AG04450 (cell line): ENCODE measurements at regions not wholly inside any gene's neighbourhood (a gene's known extent, or its start where the extent isn't known, plus 50 kb on each side); places are given as distances from the start of the nearest gene placed in this dataset.
"Not testable (repeated sequence)": the region's sequence is repeated elsewhere in the genome, so short reads cannot be mapped to it uniquely, and the experiment has no call there.

Experiments
- CTCF ChIA-PET: fragments of 300-600, 350-600 bp; formaldehyde crosslinking; extraction: SDS; loops from one replicate; lab custom pipeline; 2022; ENCODE audit warnings: antibody characterized with exemption, inconsistent platforms; lab: Charles Lee
- POLR2A ChIA-PET: fragments of 350-600 bp; formaldehyde crosslinking; extraction: SDS; loops from one replicate; lab custom pipeline; 2021; ENCODE audit warnings: antibody characterized with exemption, inconsistent platforms; lab: Yijun Ruan, JAX
- DNase-seq: peaks from one replicate; pipeline ENCODE4 v3.0.0-alpha.2; 2011; ENCODE audit warnings: low read depth, low spot score
- H3K27ac ChIP-seq: one replicate; pipeline ENCODE4 v1.5.1; 2012; ENCODE audit warnings: low read depth, low read length, control low read depth
- H3K27me3 ChIP-seq: one replicate; pipeline ENCODE4 v1.6.0; 2012; ENCODE audit warnings: low read length; ENCODE audit not compliant: control insufficient read depth, insufficient read depth
- H3K4me3 ChIP-seq: 2 replicates; pipeline ENCODE4 v1.5.1; 2011; ENCODE audit warnings: mild to moderate bottlenecking, low read depth, low read length, control low read depth
- H3K9me3 ChIP-seq: 2 replicates; pipeline ENCODE4 v1.5.1; 2012; ENCODE audit warnings: low read length; ENCODE audit not compliant: control insufficient read depth, insufficient read depth
- TF ChIP-seq, protein P1 (sequence below): IDR thresholded peaks from 2 replicates; pipeline ENCODE4 v1.5.1; 2011; ENCODE audit warnings: low read depth, low read length, control low read depth, inconsistent platforms

DNA sequence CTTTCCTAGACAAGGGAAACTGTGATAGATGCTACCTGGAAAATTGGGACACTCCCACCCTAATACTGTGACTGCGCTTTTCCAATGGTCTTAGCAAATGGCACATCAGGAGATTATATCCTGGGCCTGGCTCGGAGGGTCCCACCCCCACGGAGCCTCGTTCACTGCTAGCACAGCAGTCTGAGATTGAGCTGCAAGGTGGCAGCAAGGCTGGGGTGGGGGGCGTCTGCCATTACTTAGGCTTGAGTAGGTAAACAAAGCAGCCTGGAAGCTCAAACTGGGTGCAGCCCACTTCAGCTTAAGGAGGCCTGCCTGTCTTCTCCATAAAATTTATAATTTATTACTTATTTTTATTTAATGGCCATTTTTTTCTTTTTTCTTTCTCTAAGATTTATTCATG, 802.1 kb upstream of the SLC39A10 start:
- Histone ChIP-seq H3K9me3 (no peaks in the 10 kb centered on the region), H3K27me3 (no peaks in the 10 kb centered on the region), H3K4me3 (no peak overlapping the region), H3K27ac (no peak overlapping the region)
- TF ChIP-seq, protein P1, sequence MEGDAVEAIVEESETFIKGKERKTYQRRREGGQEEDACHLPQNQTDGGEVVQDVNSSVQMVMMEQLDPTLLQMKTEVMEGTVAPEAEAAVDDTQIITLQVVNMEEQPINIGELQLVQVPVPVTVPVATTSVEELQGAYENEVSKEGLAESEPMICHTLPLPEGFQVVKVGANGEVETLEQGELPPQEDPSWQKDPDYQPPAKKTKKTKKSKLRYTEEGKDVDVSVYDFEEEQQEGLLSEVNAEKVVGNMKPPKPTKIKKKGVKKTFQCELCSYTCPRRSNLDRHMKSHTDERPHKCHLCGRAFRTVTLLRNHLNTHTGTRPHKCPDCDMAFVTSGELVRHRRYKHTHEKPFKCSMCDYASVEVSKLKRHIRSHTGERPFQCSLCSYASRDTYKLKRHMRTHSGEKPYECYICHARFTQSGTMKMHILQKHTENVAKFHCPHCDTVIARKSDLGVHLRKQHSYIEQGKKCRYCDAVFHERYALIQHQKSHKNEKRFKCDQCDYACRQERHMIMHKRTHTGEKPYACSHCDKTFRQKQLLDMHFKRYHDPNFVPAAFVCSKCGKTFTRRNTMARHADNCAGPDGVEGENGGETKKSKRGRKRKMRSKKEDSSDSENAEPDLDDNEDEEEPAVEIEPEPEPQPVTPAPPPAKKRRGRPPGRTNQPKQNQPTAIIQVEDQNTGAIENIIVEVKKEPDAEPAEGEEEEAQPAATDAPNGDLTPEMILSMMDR: no peak
- no peak for DNase-seq
- POLR2A ChIA-PET: no interaction called here
- CTCF ChIA-PET: no interaction called here

DNA sequence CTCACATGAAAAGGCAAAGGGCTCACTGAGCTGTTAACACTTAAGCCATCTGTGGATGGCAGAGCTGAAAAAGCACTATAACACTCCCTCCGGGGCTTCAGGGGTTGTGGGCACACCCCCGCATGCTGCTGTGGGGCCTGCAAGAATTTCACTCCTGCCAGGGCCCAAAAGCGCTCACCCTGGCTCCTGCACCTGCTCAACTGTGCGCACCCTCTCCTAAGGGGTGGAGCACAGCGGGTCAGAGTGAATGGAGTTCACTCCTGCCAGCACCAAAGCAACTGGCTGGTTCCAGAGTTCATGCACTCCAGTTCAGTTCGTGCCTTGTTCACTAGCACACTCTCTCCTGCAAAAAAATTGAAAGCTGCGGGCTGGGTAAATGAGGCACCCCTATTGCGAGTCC, 814.2 kb upstream of the SLC39A10 start:
- ChIA-PET CTCF (no interaction called here), POLR2A (no interaction called here)
- no peak for DNase-seq
- TF ChIP-seq, protein P1: no peak
- Histone ChIP-seq H3K9me3 (peaks cover 4% of the 10 kb centered on the region; the same call in 1 of the 2 replicates), H3K27me3 (no peaks in the 10 kb centered on the region), H3K27ac (no peak overlapping the region), H3K4me3 (no peak overlapping the region)

DNA sequence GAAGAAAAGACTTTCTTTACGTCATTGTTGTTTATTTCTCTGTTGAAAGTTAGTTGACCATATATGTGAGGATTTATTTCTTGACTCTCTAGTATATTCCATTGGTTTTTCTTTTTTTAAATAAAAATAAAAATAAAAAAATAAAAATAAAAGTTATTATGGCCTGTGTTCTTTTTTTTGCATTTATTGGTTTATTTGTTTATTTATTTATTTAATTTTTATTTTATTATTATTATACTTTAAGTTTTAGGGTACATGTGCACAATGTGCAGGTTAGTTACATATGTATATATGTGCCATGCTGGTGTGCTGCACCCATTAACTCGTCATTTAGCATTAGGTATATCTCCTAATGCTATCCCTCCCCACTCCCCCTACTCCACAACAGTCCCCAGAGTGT, 822.7 kb upstream of the SLC39A10 start:
- H3K9me3 ChIP-seq, DNase-seq, POLR2A ChIA-PET, H3K4me3 ChIP-seq, CTCF ChIA-PET, H3K27me3 ChIP-seq, H3K27ac ChIP-seq: not testable (repeated sequence)

DNA sequence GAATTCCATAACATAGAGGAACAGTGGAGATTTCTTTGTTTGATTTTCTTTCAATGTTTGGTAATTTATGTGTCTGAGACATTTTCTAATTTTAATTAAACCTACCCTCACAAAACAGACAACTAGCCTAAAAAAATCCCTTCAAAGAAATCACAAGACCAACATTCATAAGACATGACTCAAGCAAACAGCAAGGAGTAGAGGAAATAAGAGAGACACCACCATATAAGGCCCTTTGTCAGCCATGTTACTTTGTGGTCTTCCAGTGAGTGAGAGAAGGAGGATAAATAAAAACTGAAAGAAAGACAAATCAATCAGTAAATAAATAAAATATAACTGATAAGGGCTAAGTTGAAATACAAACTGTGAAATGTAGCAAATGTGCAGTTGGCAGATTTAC, 830.8 kb upstream of the SLC39A10 start:
- ChIA-PET POLR2A (no interaction called here), CTCF (no interaction called here)
- DNase-seq: no peak

DNA sequence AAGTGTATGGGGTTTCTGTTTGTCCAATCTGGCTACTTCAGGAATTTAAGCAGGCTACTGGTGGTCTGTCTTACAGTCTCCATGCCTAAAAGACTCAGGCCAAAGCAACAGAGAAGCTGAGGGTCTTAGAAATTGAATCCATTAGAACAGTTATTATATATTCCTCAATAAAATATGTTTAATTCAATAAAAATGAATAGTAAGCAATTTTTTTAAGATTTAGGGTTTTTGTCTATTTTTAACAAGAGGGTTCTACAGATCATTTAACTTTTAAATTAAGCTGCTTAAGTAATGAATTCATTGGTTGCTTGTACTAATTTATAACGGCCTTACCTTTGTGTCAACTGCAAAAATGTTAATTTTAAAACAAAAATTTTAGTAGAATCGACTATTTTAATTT, 832.6 kb upstream of the SLC39A10 start:
- DNase-seq: no peak
- H3K4me3 ChIP-seq: no peak overlapping the region
- H3K27ac ChIP-seq: no peak overlapping the region
- no peaks in the 10 kb centered on the region for H3K9me3 ChIP-seq
- TF ChIP-seq, protein P1: no peak
- POLR2A ChIA-PET: no interaction called here
- no peaks in the 10 kb centered on the region for H3K27me3 ChIP-seq
- CTCF ChIA-PET: no interaction called here

More for the DNA sequence above, 830.8 kb upstream of the SLC39A10 start:
- H3K27me3 ChIP-seq: no peaks in the 10 kb centered on the region
- H3K27ac ChIP-seq: no peak overlapping the region
- no peak overlapping the region for H3K4me3 ChIP-seq
- H3K9me3 ChIP-seq: no peaks in the 10 kb centered on the region
- TF ChIP-seq, protein P1: no peak

DNA sequence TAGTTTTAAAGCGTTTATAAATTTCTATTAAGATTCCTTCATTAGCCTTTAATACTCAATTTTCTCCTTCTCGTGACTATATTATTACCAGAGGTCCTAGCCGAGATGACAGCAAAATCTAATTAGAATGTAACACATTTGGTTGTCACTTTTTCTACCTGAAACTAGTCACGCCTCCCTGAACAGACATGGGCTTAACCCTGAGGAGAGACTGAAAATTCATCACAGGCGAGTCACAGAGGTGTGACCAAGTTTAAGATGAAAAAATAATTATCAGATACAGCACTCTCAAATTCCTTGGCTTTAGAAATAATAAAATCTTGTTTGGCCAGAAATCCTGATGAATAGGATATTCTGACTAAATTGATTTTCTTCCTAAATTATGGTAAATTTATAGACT, 834.4 kb upstream of the SLC39A10 start:
- POLR2A ChIA-PET: no interaction called here
- TF ChIP-seq, protein P1: no peak
- CTCF ChIA-PET: no interaction called here
- Histone ChIP-seq H3K27ac (no peak overlapping the region), H3K4me3 (no peak overlapping the region), H3K9me3 (no peaks in the 10 kb centered on the region), H3K27me3 (no peaks in the 10 kb centered on the region)
- DNase-seq: no peak
